Activated CD4-positive, alpha-beta T cell treated with anti-CD3 and anti-CD28 coated beads, Interleukin-2, amount 10 ng/mL, durations not matched to agents 7 days and 5 days (primary cell): ENCODE measurements at regions not wholly inside any gene's neighbourhood (a gene's known extent, or its start where the extent isn't known, plus 50 kb on each side); places are given as distances from the start of the nearest gene placed in this dataset.
"Not testable (repeated sequence)": the region's sequence is repeated elsewhere in the genome, so short reads cannot be mapped to it uniquely, and the experiment has no call there.

Experiments used
- CTCF ChIA-PET: fragments of 350-600 bp; sonication (Branson Sonifier 250); formaldehyde crosslinking; loops from one replicate; lab custom pipeline; 2021; ENCODE audit warnings: antibody characterized with exemption; lab: Charles Lee
- POLR2A ChIA-PET: fragments of 350-600 bp; sonication (Branson Sonifier 250); formaldehyde crosslinking; loops from one replicate; lab custom pipeline; 2021; ENCODE audit warnings: antibody characterized with exemption; lab: Charles Lee
- DNase-seq: peaks from one replicate; pipeline ENCODE4 v3.0.0-alpha.2; 2020
- H3K27ac Mint-ChIP-seq: one replicate; pipeline ENCODE4 v1.8.0; 2021; ENCODE audit warnings: mild to moderate bottlenecking, moderate library complexity, mixed read lengths
- H3K27me3 Mint-ChIP-seq: one replicate; pipeline ENCODE4 v1.8.0; 2021; ENCODE audit warnings: mixed read lengths
- H3K36me3 Mint-ChIP-seq: one replicate; pipeline ENCODE4 v1.8.0; 2021; ENCODE audit warnings: low read depth, mixed read lengths
- H3K4me1 Mint-ChIP-seq: one replicate; pipeline ENCODE4 v1.8.0; 2021; ENCODE audit warnings: mixed read lengths
- H3K4me3 Mint-ChIP-seq: one replicate; pipeline ENCODE4 v1.8.0; 2021; ENCODE audit warnings: mild to moderate bottlenecking, moderate library complexity, mixed read lengths
- H3K9me3 Mint-ChIP-seq: one replicate; pipeline ENCODE4 v1.8.0; 2021; ENCODE audit warnings: mixed read lengths

GRCh38 chr4:97239667-97239997, 903.6 kb downstream of the STPG2 start:
- Mint-ChIP-seq H3K9me3 (peaks cover 7% of the 10 kb centered on the region), H3K4me3 (no peak overlapping the region), H3K4me1 (no peaks in the 10 kb centered on the region), H3K27me3 (no peaks in the 10 kb centered on the region), H3K36me3 (no peaks in the 10 kb centered on the region), H3K27ac (no peak overlapping the region)
- no peak for DNase-seq
- ChIA-PET POLR2A (no interaction called here), CTCF (no interaction called here)

DNA sequence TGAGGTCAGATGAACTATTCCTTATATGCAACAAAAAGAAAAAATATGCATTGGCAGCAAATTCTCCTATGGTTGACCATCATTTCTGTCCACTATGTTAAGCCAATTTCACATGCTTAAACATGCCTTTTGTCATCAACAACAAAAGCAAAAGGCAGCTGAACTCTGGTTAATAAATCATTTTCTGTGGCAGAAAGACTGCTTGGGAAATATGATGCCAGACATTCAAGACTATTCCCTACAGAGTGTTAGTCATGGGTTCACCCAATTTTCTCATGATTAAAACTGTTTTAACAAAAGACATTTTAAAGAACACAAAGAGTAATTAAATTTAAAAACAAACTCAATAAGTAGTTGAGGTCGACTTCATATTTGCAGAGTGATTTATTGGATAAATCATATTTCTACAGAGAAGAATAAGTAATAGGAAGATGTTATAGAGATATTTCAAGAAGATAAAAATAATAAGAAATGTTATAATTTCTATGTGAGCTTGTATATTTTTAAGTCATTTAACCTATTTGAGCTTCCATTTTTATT, 890.6 kb downstream of the STPG2 start:
- no peak overlapping the region for H3K4me3 Mint-ChIP-seq
- no peaks in the 10 kb centered on the region for H3K36me3 Mint-ChIP-seq
- no peaks in the 10 kb centered on the region for H3K4me1 Mint-ChIP-seq
- no peak overlapping the region for H3K27ac Mint-ChIP-seq
- H3K9me3 Mint-ChIP-seq = no peaks in the 10 kb centered on the region
- no peaks in the 10 kb centered on the region for H3K27me3 Mint-ChIP-seq
- ChIA-PET POLR2A (no interaction called here), CTCF (no interaction called here)
- DNase-seq = no peak

- no peak overlapping the region for H3K4me3 Mint-ChIP-seq
- ChIA-PET POLR2A (no interaction called here), CTCF (interaction anchor here (0.6 kb wide), 1 partner anchor 1441 kb away, joined by 3 read pairs; no protein-coding TSS in a partner anchor)
- no peak overlapping the region for H3K27ac Mint-ChIP-seq
- H3K36me3 Mint-ChIP-seq = no peaks in the 10 kb centered on the region
- peaks cover 6% of the 10 kb centered on the region for H3K9me3 Mint-ChIP-seq
- DNase-seq = no peak
- no peaks in the 10 kb centered on the region for H3K27me3 Mint-ChIP-seq
- no peaks in the 10 kb centered on the region for H3K4me1 Mint-ChIP-seq
Measured at GRCh38 chr4:97262769-97263168, 880.5 kb downstream of the STPG2 start.

- ChIA-PET CTCF (no interaction called here), POLR2A (no interaction called here)
- Mint-ChIP-seq H3K27ac (no peak overlapping the region), H3K9me3 (peaks cover 6% of the 10 kb centered on the region), H3K36me3 (no peaks in the 10 kb centered on the region), H3K27me3 (no peaks in the 10 kb centered on the region), H3K4me3 (no peak overlapping the region), H3K4me1 (no peaks in the 10 kb centered on the region)
- DNase-seq = no peak
Measured at GRCh38 chr4:97270051-97270450, 873.2 kb downstream of the STPG2 start.

DNA sequence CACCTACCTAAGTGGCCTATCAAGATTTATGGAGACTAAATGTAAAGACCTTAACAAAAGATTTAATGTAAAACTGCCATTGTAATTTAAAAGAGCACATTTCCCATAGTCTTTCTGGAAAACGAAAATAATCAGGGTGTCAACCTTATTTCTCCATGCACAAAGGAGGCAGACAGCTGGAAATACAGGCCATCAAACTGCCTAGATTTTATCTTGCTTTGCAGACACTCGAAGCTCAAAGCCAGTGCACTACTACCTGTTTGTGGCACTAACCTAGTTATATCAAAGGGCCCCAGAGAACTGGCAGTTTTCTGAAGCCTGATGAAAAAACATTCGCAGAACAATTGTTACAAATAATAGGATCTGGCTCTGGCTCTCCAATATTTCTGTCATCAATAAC, 863.9 kb downstream of the STPG2 start:
- H3K4me3 Mint-ChIP-seq = no peak overlapping the region
- no peaks in the 10 kb centered on the region for H3K36me3 Mint-ChIP-seq
- no peaks in the 10 kb centered on the region for H3K4me1 Mint-ChIP-seq
- ChIA-PET CTCF (no interaction called here), POLR2A (no interaction called here)
- H3K9me3 Mint-ChIP-seq = no peaks in the 10 kb centered on the region
- H3K27me3 Mint-ChIP-seq = no peaks in the 10 kb centered on the region
- no peak overlapping the region for H3K27ac Mint-ChIP-seq
- DNase-seq = no peak

DNA sequence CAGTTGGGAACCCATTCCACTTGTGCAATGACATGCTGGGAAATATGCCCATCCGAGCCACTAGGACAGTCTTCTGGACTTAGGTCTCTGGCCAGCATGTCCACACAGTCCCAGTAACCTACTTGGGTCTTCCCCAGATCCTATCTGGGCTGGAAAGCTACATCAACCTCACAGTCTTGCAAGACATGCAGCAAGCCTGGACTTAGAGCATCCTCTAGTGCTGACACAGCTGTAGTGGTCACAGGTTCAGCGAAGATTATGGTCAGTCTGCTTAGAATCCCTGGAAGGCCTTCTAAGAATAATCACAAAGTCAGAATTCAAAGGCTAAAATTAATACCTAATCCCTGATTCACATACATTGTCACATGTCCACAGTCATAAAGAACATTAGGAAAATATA, 842.7 kb downstream of the STPG2 start:
- ChIA-PET POLR2A (no interaction called here), CTCF (no interaction called here)
- H3K27ac Mint-ChIP-seq = no peak overlapping the region
- no peak for DNase-seq
- peaks cover 12% of the 10 kb centered on the region for H3K9me3 Mint-ChIP-seq
- no peak overlapping the region for H3K4me3 Mint-ChIP-seq
- H3K4me1 Mint-ChIP-seq = no peaks in the 10 kb centered on the region
- no peaks in the 10 kb centered on the region for H3K36me3 Mint-ChIP-seq
- no peaks in the 10 kb centered on the region for H3K27me3 Mint-ChIP-seq

- Mint-ChIP-seq H3K9me3 (peaks cover 6% of the 10 kb centered on the region), H3K27ac (no peak overlapping the region)
Measured at GRCh38 chr4:97305351-97305750, 837.9 kb downstream of the STPG2 start.

DNA sequence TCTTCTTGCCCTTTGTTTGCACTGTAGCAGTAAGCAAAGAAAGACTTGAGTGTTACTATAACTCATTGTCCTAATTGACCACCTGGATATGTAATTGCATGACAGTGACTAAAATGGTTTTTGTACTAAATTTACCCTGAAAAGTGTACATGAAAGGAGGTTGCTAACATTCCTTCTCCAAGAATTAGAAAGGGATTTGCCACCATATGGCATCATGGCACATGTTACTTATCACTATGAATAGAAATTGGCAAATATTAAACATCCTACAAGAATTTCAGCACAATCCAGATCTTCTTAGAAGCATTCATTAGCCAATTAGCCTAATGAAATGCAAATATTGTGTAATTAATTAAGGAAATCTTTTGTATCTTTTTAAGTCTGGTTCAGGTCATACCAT, 834.2 kb downstream of the STPG2 start:
- Mint-ChIP-seq H3K4me1 (no peaks in the 10 kb centered on the region), H3K36me3 (no peaks in the 10 kb centered on the region), H3K27me3 (no peaks in the 10 kb centered on the region), H3K4me3 (no peak overlapping the region), H3K9me3 (peaks cover 2% of the 10 kb centered on the region), H3K27ac (no peak overlapping the region)
- POLR2A ChIA-PET = interaction anchor here (0.6 kb wide), 1 partner anchor 1545 kb away, joined by 3 read pairs; no protein-coding TSS in a partner anchor
- no peak for DNase-seq
- CTCF ChIA-PET = no interaction called here

More at GRCh38 chr4:97305351-97305750, 837.9 kb downstream of the STPG2 start:
- ChIA-PET POLR2A (no interaction called here), CTCF (no interaction called here)
- Mint-ChIP-seq H3K4me3 (no peak overlapping the region), H3K27me3 (no peaks in the 10 kb centered on the region), H3K36me3 (no peaks in the 10 kb centered on the region), H3K4me1 (no peaks in the 10 kb centered on the region)
- no peak for DNase-seq

- CTCF ChIA-PET = no interaction called here
- no peaks in the 10 kb centered on the region for H3K36me3 Mint-ChIP-seq
- H3K4me3 Mint-ChIP-seq = no peak overlapping the region
- peaks cover 4% of the 10 kb centered on the region for H3K9me3 Mint-ChIP-seq
- POLR2A ChIA-PET = no interaction called here
- H3K4me1 Mint-ChIP-seq = no peaks in the 10 kb centered on the region
- no peak for DNase-seq
- H3K27ac Mint-ChIP-seq = no peak overlapping the region
- H3K27me3 Mint-ChIP-seq = no peaks in the 10 kb centered on the region
Measured at GRCh38 chr4:97317201-97317600, 826.1 kb downstream of the STPG2 start.

DNA sequence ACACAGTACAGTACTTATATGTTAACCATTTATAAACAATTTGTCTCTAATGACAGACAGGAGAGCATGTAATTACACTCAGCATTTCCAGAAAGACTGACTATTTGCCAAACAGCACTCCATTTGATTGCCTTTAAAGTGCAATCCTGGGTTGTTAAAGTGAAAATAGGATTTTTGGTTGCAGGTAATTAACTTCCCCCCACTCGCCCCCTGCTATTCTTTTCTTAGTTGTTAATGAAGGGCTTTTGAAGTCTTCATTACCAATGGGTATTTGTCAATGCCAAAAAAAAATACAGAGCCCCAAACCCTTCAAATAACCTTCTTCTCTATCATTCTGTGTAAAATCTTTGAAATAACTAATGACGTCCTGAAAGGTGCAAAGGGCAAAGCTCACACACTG, 825.6 kb downstream of the STPG2 start:
- no peaks in the 10 kb centered on the region for H3K27me3 Mint-ChIP-seq
- ChIA-PET POLR2A (no interaction called here), CTCF (no interaction called here)
- H3K36me3 Mint-ChIP-seq = no peaks in the 10 kb centered on the region
- DNase-seq = no peak
- H3K4me3 Mint-ChIP-seq = no peak overlapping the region
- no peak overlapping the region for H3K27ac Mint-ChIP-seq
- H3K4me1 Mint-ChIP-seq = no peaks in the 10 kb centered on the region
- peaks cover 4% of the 10 kb centered on the region for H3K9me3 Mint-ChIP-seq

DNA sequence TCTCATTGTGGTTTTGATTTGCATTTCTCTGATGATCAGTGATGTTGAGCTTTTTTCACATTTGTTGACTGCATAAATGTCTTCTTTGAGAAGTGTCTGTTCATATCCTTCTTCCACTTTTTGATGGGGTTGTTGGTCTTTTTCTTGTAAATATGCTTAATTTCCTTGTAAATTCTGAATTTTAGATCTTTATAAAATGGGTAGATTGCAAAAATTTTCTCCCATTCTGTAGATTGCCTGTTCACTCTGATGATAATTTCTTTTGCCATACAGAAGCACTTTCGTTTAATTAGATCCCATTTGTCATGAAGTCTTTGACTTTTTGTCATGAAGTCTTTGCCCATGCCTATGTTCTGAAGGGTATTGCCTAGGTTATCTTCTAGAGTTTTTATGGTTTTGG, 817.5 kb downstream of the STPG2 start:
- H3K9me3 Mint-ChIP-seq, DNase-seq, H3K36me3 Mint-ChIP-seq, H3K4me3 Mint-ChIP-seq, POLR2A ChIA-PET, H3K27me3 Mint-ChIP-seq, CTCF ChIA-PET, H3K27ac Mint-ChIP-seq, H3K4me1 Mint-ChIP-seq: not testable (repeated sequence)

DNA sequence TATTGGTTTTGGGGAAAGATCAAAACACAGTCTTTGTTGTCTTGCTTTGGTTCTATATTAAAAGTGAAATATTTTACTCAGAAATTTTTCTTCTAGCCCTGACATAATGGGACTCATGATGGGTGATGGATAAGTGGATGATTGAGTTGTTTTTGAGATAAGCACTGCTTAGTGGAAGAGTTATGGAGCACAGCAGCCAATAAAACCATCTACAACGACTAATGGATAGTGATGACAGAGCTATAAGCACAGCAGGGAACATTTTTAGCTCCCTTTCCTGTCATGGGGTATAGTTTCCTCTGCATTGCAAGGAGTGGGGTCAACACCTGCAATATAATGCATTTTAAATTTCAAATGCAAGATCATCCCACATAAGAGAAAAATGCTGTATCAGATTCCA, 812.4 kb downstream of the STPG2 start:
- DNase-seq = no peak
- no peaks in the 10 kb centered on the region for H3K4me1 Mint-ChIP-seq

DNA sequence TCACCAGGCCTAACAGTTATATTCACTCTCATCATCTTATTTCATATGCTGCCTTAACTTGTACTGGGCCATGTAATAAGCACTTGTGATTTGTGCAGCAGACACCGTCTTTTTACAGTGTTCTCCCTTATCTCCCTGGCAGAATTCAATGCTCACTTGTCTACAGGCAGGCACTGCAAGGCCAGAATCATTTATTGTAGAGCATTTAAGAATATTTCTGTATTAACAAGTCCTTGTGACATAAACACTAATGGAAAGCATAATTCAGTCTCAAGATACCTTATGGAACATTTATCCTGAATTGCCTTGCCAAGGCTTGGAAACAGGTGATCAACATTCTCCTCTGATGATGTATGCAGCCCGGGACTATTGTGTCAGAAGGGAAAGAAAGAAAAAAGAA, 808.9 kb downstream of the STPG2 start:
- POLR2A ChIA-PET = no interaction called here
- H3K27me3 Mint-ChIP-seq = no peaks in the 10 kb centered on the region

More for the DNA sequence above, 812.4 kb downstream of the STPG2 start:
- no peaks in the 10 kb centered on the region for H3K27me3 Mint-ChIP-seq
- CTCF ChIA-PET = no interaction called here
- H3K9me3 Mint-ChIP-seq = peaks cover 2% of the 10 kb centered on the region
- no peak overlapping the region for H3K27ac Mint-ChIP-seq
- no peak overlapping the region for H3K4me3 Mint-ChIP-seq
- H3K36me3 Mint-ChIP-seq = no peaks in the 10 kb centered on the region
- POLR2A ChIA-PET = no interaction called here

GRCh38 chr4:97349468-97350186, 793.6 kb downstream of the STPG2 start:
- H3K27me3 Mint-ChIP-seq = no peaks in the 10 kb centered on the region
- no peaks in the 10 kb centered on the region for H3K9me3 Mint-ChIP-seq
- DNase-seq = no peak
- no peaks in the 10 kb centered on the region for H3K4me1 Mint-ChIP-seq
- H3K4me3 Mint-ChIP-seq = no peak overlapping the region
- ChIA-PET POLR2A (no interaction called here), CTCF (no interaction called here)
- H3K36me3 Mint-ChIP-seq = no peaks in the 10 kb centered on the region
- no peak overlapping the region for H3K27ac Mint-ChIP-seq

More for the DNA sequence above, 808.9 kb downstream of the STPG2 start:
- CTCF ChIA-PET = no interaction called here
- H3K9me3 Mint-ChIP-seq = peaks cover 17% of the 10 kb centered on the region
- H3K27ac Mint-ChIP-seq = no peak overlapping the region
- H3K36me3 Mint-ChIP-seq = no peaks in the 10 kb centered on the region
- H3K4me1 Mint-ChIP-seq = no peaks in the 10 kb centered on the region
- no peak overlapping the region for H3K4me3 Mint-ChIP-seq
- DNase-seq = no peak
